ENCODE measurements at regions not wholly inside any gene's neighbourhood (a gene's known extent, or its start where the extent isn't known, plus 50 kb on each side); places are given as distances from the start of the nearest gene placed in this dataset.
A peak's percentile ranks its signal among the peaks of the same experiment; 100 is the strongest.

DNA sequence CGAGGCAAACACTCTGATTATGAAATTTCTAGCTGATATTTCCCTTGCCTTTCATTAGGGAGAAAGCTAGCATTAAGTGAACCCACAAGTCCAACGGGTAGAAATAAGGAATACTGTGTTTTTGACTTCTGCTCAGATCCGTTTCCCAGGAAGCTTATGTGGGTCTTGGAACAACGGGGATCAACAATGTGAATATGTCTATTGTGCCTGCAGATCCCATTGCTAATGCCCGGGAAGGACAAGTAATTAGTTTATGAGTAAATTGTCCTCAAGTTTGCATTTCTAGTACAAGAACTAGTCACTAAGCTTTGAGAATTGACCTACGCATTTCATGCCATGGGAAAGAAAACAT lies 236.4 kb downstream of the UACA start:
- no TSS peak for BruUV-seq (replicated peaks)

More for the DNA sequence above, 236.4 kb downstream of the UACA start:
- DNase-seq (ENCODE audit: low read depth, low spot score) = no peak
- H3K36me3 ChIP-seq (ENCODE audit: control insufficient read depth in 2 of 2, insufficient read depth in 2 of 2, low read length in 1 of 2) = no peaks in the 10 kb centered on the region
- H2AFZ ChIP-seq (ENCODE audit: control insufficient read depth, low read depth, low read length) = peak overlapping the region; percentile 52
- no peaks in the 10 kb centered on the region for H3K27me3 ChIP-seq (replicated peaks in 1 of 2; ENCODE audit: control insufficient read depth in 2 of 2, insufficient read depth in 2 of 2, low read length in 1 of 2)
- peaks cover 15% of the 10 kb centered on the region for H3K4me1 ChIP-seq (ENCODE audit: control insufficient read depth, insufficient read depth, low read length)
- ATAC-seq = no peak
- ChIA-PET SMC1A (ENCODE audit: uncharacterized antibody, unreplicated experiment) (interaction anchor here (0.8 kb wide), 1 partner anchor 32 kb away, joined by 3 read pairs; no protein-coding TSS in a partner anchor), CTCF (interaction anchor here (1.3 kb wide), 2 partner anchors 14 to 38 kb away, joined by 3 to 5 read pairs; no protein-coding TSS in a partner anchor), POLR2A (no interaction called here), RAD21 (ENCODE audit: unreplicated experiment) (no interaction called here)
- intact Hi-C loops (cut with micrococcal nuclease; ENCODE audit: unreplicated experiment) = no loop called here
- H3K79me2 ChIP-seq (ENCODE audit: control insufficient read depth, insufficient read depth, low read length) = no peaks in the 10 kb centered on the region
- FAIRE-seq = no peak
- WGBS (ENCODE audit: insufficient coverage, insufficient replicate concordance, low lambda C conversion rate, missing lambda C conversion rate) = 56% methylated on average over 6 of the region's 6 CpGs
- no peak overlapping the region for H3K4me3 ChIP-seq
- in situ Hi-C loops (cut with MboI) = no loop called here
- H3K9me3 ChIP-seq (replicated peaks; ENCODE audit: control insufficient read depth, insufficient read depth, low read length) = peaks cover 3% of the 10 kb centered on the region; the same call in 2 of the 3 replicates
- H3K9ac ChIP-seq (ENCODE audit: control insufficient read depth, insufficient read depth, low read length) = no peak overlapping the region
- TF ChIP-seq SMC3 (IDR thresholded peaks at IDR 0.05; ENCODE audit: borderline replicate concordance, low read length) (no peak), POLR2A (IDR thresholded peaks at IDR 0.05; ENCODE audit: low read depth, low read length) (no peak), HDAC2 (IDR thresholded peaks at IDR 0.05) (no peak), NFXL1 (IDR thresholded peaks at IDR 0.05; ENCODE audit: borderline replicate concordance) (no peak), BACH1 (IDR thresholded peaks at IDR 0.05; ENCODE audit: borderline replicate concordance) (no peak), BRCA1 (IDR thresholded peaks at IDR 0.05; ENCODE audit: low read depth, low read length) (no peak), IKZF1 (conservative IDR thresholded peaks at IDR 0.05) (no peak), E2F8 (IDR thresholded peaks at IDR 0.05; ENCODE audit: low read depth, partially characterized antibody) (no peak), PKNOX1 (IDR thresholded peaks at IDR 0.05) (no peak), E4F1 (IDR thresholded peaks at IDR 0.05; ENCODE audit: borderline replicate concordance, partially characterized antibody) (no peak), RCOR1 (conservative IDR thresholded peaks at IDR 0.05; ENCODE audit: low read depth, low read length) (no peak)
- TF ChIP-seq, protein P1, sequence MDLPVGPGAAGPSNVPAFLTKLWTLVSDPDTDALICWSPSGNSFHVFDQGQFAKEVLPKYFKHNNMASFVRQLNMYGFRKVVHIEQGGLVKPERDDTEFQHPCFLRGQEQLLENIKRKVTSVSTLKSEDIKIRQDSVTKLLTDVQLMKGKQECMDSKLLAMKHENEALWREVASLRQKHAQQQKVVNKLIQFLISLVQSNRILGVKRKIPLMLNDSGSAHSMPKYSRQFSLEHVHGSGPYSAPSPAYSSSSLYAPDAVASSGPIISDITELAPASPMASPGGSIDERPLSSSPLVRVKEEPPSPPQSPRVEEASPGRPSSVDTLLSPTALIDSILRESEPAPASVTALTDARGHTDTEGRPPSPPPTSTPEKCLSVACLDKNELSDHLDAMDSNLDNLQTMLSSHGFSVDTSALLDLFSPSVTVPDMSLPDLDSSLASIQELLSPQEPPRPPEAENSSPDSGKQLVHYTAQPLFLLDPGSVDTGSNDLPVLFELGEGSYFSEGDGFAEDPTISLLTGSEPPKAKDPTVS (IDR thresholded peaks at IDR 0.05; ENCODE audit: low read depth, low read length) = no peak
- TF ChIP-seq, protein P2, sequence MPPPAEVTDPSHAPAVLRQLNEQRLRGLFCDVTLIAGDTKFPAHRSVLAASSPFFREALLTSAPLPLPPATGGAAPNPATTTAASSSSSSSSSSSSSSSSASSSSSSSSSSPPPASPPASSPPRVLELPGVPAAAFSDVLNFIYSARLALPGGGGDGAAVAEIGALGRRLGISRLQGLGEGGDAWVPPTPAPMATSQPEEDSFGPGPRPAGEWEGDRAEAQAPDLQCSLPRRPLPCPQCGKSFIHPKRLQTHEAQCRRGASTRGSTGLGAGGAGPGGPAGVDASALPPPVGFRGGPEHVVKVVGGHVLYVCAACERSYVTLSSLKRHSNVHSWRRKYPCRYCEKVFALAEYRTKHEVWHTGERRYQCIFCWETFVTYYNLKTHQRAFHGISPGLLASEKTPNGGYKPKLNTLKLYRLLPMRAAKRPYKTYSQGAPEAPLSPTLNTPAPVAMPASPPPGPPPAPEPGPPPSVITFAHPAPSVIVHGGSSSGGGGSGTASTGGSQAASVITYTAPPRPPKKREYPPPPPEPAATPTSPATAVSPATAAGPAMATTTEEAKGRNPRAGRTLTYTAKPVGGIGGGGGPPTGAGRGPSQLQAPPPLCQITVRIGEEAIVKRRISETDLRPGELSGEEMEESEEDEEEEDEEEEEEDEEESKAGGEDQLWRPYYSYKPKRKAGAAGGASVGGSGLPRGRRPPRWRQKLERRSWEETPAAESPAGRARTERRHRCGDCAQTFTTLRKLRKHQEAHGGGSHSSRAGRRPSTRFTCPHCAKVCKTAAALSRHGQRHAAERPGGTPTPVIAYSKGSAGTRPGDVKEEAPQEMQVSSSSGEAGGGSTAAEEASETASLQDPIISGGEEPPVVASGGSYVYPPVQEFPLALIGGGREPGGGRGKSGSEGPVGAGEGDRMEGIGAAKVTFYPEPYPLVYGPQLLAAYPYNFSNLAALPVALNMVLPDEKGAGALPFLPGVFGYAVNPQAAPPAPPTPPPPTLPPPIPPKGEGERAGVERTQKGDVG (CRISPR knock-in tag; IDR thresholded peaks at IDR 0.05) = no peak
- H3K27ac ChIP-seq (ENCODE audit: control insufficient read depth, insufficient read depth) = no peak overlapping the region
- H3K4me2 ChIP-seq (ENCODE audit: control insufficient read depth, insufficient read depth) = peak overlapping the region; percentile 36
- no peaks in the 10 kb centered on the region for H4K20me1 ChIP-seq (ENCODE audit: control insufficient read depth, insufficient read depth)
